ENCODE measurements at regions not wholly inside any gene's neighbourhood (a gene's known extent, or its start where the extent isn't known, plus 50 kb on each side); places are given as distances from the start of the nearest gene placed in this dataset.

- Histone ChIP-seq H3K4me3 (no peak overlapping the region), H3K4me1 (no peaks in the 10 kb centered on the region), H3K27me3 (no peaks in the 10 kb centered on the region), H3K9me3 (no peaks in the 10 kb centered on the region), H3K27ac (no peak overlapping the region), H3K36me3 (no peaks in the 10 kb centered on the region)
- TF ChIP-seq CTCF (IDR thresholded peaks at IDR 0.05): no peak
- DNase-seq: no peak
- intact Hi-C loops (cut with DNase I; ENCODE audit: low total_unique reads): no loop called here
Observed at GRCh38 chr1:90334137-90334536, 339.2 kb downstream of the ZNF326 start.

- Histone ChIP-seq H3K27me3 (no peaks in the 10 kb centered on the region), H3K4me3 (no peak overlapping the region), H3K9me3 (no peaks in the 10 kb centered on the region), H3K36me3 (no peaks in the 10 kb centered on the region), H3K27ac (no peak overlapping the region), H3K4me1 (no peaks in the 10 kb centered on the region)
- no peak for TF ChIP-seq CTCF (IDR thresholded peaks at IDR 0.05)
- DNase-seq: no peak
- intact Hi-C loops (cut with DNase I; ENCODE audit: low total_unique reads): loop anchor here (10.0 kb wide), 1 partner anchor 250 kb away; no protein-coding TSS in a partner anchor
Observed at GRCh38 chr1:90325168-90325567, 330.3 kb downstream of the ZNF326 start.

- H3K9me3 ChIP-seq: no peaks in the 10 kb centered on the region
- no peaks in the 10 kb centered on the region for H3K27me3 ChIP-seq
- DNase-seq: no peak
- no peak overlapping the region for H3K4me3 ChIP-seq
- TF ChIP-seq CTCF (IDR thresholded peaks at IDR 0.05): no peak
- no peaks in the 10 kb centered on the region for H3K4me1 ChIP-seq
- intact Hi-C loops (cut with DNase I; ENCODE audit: low total_unique reads): loop anchor here (2.0 to 10.0 kb wide), 2 partner anchors 25 to 253 kb away; no protein-coding TSS in a partner anchor
- H3K27ac ChIP-seq: no peak overlapping the region
- no peaks in the 10 kb centered on the region for H3K36me3 ChIP-seq
Observed at GRCh38 chr1:90322186-90322585, 327.3 kb downstream of the ZNF326 start.

GRCh38 chr1:90319918-90320317, 325.0 kb downstream of the ZNF326 start:
- no peaks in the 10 kb centered on the region for H3K36me3 ChIP-seq
- H3K4me3 ChIP-seq: no peak overlapping the region
- H3K27ac ChIP-seq: no peak overlapping the region
- DNase-seq: no peak
- H3K9me3 ChIP-seq: no peaks in the 10 kb centered on the region
- intact Hi-C loops (cut with DNase I; ENCODE audit: low total_unique reads): loop anchor here (10.0 kb wide), 1 partner anchor 255 kb away; no protein-coding TSS in a partner anchor
- H3K4me1 ChIP-seq: no peaks in the 10 kb centered on the region
- no peak for TF ChIP-seq CTCF (IDR thresholded peaks at IDR 0.05)
- no peaks in the 10 kb centered on the region for H3K27me3 ChIP-seq

GRCh38 chr1:90318431-90318830, 323.5 kb downstream of the ZNF326 start:
- Histone ChIP-seq H3K36me3 (no peaks in the 10 kb centered on the region), H3K9me3 (no peaks in the 10 kb centered on the region), H3K4me3 (no peak overlapping the region), H3K27ac (no peak overlapping the region), H3K27me3 (no peaks in the 10 kb centered on the region), H3K4me1 (no peaks in the 10 kb centered on the region)
- no peak for DNase-seq
- intact Hi-C loops (cut with DNase I; ENCODE audit: low total_unique reads): no loop called here
- no peak for TF ChIP-seq CTCF (IDR thresholded peaks at IDR 0.05)

GRCh38 chr1:90317628-90318027, 322.7 kb downstream of the ZNF326 start:
- intact Hi-C loops (cut with DNase I; ENCODE audit: low total_unique reads): no loop called here
- no peak for DNase-seq
- Histone ChIP-seq H3K36me3 (no peaks in the 10 kb centered on the region), H3K9me3 (no peaks in the 10 kb centered on the region), H3K27ac (no peak overlapping the region), H3K4me1 (no peaks in the 10 kb centered on the region), H3K27me3 (no peaks in the 10 kb centered on the region), H3K4me3 (no peak overlapping the region)
- TF ChIP-seq CTCF (IDR thresholded peaks at IDR 0.05): no peak

Measured in tibial artery (tissue), 4 donors.